Fibroblast of skin of right biceps (primary cell): ENCODE measurements at regions not wholly inside any gene's neighbourhood (a gene's known extent, or its start where the extent isn't known, plus 50 kb on each side); places are given as distances from the start of the nearest gene placed in this dataset.
"Not testable (repeated sequence)": the region's sequence is repeated elsewhere in the genome, so short reads cannot be mapped to it uniquely, and the experiment has no call there.

ENCODE experiments used
- DNase-seq: peaks from one replicate; pipeline ENCODE4 v3.0.0-alpha.2; 2013

DNA sequence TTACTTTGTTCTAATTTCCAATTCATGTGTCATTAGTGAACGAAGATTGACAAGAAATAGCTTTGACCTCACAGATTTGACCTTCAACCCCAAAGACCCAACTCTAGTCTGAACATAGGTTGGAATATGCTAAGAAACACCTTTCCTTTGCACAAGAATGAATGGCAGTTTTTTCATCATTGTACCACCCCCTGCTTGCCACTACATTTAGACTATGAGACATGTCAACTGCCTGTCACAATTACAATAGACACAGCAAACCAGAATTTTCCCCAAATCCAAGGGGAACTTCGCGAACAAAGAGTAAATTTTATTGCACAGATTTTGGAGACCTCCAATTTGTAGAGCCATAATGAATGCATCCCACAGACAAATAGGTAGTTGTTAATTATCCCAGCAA, 535.4 kb downstream of the PRKD1 start:
- DNase-seq, result no peak

DNA sequence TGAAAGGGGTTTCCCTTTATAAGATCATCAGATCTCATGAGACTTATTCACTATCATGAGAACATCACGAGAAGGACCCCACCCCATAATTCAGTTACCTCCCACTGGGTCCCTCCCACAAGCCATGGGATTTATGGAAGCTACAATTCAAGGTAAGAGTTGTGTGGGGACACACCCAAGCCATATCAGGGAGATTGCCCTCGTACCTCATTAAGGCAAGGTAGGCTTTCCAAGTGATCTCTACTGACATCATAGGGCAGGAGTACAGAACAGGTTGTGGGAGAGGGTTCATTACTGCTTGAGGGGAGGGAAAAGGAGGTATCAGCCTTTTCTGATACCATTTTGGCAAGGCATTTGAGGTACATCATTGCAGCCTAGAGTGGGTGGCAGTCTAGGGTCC, 524.6 kb downstream of the PRKD1 start:
- DNase-seq, result no peak

DNA sequence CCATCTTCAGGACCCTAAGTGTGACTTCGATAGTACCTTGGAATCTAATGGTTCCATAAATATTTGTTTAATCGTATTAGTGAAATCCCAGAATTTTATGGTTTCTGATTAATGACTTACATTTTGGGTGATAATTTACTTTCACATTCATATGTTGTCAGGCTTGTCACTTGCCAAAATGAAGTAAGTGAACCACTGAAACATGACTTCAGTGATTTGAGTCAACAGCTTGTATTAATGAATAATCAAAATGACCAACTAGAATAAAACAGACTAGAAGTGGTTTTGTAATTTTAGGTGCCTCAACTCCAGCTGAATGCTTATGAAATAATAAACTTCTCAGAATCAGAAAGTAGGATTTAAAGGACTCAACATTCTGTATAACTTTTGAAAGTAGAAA, 517.1 kb downstream of the PRKD1 start:
- no peak for DNase-seq

DNA sequence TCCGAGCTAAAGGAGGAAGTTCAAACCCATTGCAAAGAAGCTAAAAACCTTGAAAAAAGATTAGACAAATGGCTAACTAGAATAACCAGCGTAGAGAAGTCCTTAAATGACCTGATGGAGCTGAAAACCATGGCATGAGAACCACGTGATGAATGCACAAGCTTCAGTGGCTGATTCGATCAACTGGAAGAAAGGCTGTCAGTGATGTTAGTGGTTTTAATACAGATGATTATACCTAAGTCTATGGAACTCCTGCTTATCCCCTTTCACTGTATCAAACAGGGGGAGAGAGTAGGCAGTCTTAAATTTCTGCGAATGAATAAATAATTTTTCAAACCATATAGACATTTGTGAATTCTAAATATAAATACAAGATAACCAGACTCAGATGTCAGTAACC, 512.7 kb downstream of the PRKD1 start:
- DNase-seq, result not testable (repeated sequence)

DNA sequence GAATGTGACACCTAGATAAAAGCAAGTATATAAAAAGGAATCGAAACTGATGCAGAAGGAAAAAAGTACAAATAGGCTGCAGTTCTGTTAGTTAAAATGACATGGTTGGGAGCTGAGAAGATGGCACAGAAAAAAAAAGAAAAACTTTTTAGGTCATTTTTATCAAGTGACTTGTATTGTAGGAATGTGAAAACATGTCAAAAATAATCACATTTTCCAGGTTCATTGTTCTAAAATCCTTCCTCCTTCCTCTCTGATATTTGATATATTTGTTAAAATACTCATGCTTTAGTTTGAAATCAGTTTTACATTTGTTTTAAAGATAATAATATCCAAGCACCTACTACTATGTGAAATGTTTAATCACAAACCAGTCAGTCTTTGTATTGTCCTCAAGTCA, 507.9 kb downstream of the PRKD1 start:
- no peak for DNase-seq

DNA sequence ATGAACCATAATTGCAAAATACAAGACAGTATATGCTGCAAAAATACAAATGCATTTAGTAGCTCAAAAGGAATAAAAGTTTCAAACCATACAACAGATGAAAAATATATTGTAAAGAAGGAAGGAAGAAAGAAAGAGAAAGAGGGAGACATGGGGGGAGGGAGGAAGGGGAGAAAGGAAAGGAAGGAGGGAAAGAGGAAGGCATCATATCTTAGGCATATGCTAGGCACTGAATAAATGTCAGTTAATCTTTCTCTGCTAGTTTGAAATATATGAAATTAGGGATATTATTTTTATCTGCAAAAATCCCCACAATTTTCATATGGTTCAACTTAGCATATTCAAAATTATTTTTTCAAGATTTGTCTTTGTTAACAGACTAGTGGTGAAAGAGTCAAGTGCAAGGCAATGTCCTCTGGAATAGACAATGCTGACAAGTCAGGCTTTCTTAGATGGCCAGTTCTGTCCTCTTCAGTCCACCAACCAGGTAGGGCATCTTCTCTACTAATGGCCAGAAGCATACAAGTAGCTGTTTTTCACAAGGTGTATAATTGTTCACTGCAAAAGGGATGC, 506.4 kb downstream of the PRKD1 start:
- DNase-seq, result no peak

DNA sequence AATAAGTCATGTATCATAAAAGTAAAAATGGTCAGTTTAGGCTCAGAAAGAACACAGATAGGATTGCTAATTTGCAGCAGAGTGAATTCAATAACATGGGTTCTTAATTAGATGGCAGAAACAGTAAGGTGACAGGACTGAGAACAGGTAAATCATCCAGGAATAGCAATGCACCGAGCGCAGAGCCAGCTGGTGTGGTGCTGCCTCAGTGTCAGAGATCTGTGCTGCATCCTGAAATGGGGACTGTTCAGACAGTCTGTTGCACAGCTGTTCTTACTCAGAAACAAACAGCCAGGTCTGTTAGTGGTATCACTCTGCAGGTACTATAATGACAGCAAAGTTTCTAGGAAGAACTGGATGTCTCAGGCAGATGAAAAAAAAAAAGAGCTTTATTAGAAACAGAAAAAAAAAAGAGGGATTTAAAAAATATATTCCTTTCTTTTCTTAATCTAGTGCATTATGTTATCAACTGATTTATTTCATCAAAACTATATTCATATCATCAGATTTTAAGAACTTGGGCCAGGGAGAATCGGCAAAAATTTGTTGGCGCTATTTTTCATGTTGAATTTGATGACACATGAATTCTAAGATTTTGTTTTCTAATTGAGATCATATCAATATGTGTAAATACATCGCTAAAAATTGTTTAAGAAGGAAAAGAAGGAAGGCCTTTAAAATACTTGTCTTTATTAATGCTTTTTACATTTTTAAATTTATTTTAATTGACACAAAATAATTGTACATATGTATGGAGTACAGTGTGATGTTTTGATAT, 501.8 kb downstream of the PRKD1 start:
- DNase-seq, result no peak

DNA sequence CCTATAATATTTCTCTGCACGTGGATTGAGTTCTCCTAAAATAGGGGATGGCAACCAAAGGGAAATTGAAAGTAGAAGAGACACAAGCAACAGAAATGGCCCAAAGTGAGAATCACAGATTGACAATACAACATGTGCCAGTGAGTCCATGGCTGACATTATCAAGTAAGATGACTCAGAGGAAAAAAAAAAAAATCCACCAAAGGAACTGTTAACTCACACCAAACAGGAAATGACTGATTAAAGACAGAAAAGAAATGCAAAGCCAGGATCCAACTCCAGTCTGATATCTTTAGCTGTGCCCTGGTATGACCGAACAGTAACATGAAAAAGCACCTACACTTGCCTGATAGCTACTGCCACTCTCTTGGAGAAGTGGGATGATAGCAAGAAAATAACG, 485.0 kb downstream of the PRKD1 start:
- DNase-seq, result peak; percentile 69

DNA sequence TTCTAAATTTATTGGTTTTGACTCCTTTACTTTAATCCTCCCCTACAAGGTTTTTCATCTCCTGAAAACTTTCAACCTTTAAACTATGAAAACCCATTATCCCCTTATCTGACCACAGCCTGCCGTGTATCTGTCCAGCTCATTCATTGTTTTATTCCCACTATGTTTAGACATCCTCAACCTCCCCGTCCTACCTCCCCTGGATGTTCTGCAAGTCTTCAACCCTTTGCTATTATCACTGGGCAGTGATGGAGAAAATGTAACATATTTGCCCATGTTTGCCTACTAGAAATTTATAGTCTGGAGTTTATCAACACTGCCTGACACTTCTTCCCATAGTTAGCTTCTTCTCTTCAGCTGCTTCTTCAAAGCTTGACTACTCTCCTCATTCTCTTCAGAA, 483.4 kb downstream of the PRKD1 start:
- no peak for DNase-seq

DNA sequence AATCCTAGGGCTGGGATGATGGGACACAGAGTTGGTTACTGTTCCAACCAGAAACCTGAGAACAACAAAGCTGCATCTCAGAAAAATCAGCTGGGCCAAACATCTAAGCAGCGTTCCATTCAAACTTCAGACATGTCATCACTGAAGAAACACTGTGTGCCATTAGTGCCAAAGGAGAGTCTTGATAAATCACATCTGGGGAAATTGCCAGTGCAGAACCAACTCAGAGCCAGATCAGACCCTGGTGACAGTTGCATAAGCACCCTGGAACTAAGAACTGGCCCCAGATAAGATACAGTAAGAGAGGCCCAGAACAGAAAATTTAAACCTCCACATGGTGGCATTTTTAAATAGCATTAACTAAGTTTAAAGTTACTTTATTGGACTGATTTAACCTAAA, 482.8 kb downstream of the PRKD1 start:
- DNase-seq, result no peak

DNA sequence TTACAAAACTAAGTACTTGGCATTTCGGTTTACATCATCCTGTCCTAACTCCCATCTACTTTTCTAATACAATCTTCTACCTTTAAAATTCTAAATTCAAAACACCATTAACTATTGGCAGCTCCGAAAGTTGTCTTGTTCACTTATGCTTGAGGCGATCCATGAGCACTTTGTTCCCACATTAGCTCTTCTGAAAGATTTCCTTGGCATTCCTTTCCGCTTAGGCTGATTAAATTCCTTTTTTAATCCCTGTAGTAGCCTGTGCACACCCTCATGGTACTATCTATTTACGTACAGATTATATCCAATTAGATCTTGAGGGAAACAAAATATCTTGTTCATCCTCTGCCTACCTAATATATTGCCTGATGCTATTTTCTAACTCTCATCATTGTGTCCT, 480.7 kb downstream of the PRKD1 start:
- DNase-seq, result no peak

DNA sequence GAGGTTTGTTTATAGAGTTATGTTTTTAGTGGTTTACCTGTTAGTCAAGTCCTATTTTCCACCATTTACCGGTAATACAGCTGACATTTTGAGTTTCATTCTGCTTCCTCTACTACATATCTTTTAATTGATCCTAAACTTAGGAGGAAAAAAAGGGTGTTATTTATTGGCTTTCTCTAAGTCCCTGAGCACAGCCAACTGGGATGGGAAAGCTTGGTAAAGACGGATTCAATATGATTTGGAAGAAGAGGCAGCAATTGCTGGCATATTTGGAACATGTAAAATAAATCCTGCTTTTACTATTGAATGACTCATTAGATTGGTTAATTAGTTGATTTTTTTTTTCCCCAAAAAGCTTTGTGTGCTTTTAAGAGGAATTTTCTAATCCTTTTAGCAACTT, 475.7 kb downstream of the PRKD1 start:
- no peak for DNase-seq

DNA sequence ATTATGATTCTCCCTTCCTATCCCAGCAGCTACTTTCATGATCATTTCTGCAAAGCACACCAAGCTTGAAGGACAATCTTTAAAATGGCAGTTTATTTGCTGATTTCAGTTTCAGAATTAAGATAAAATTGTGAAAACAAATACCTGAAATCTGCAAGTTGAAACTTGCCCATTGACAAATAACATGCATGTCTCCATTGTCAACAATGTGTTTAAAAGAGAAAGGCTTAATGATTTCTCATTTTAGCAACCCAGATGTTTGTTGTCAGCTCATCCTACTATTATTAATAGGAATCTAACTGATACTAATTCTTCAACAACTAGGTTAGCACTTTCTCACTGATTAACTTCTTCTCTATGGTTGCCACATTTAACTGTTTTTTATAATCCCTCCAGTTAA, 474.6 kb downstream of the PRKD1 start:
- DNase-seq, result no peak

DNA sequence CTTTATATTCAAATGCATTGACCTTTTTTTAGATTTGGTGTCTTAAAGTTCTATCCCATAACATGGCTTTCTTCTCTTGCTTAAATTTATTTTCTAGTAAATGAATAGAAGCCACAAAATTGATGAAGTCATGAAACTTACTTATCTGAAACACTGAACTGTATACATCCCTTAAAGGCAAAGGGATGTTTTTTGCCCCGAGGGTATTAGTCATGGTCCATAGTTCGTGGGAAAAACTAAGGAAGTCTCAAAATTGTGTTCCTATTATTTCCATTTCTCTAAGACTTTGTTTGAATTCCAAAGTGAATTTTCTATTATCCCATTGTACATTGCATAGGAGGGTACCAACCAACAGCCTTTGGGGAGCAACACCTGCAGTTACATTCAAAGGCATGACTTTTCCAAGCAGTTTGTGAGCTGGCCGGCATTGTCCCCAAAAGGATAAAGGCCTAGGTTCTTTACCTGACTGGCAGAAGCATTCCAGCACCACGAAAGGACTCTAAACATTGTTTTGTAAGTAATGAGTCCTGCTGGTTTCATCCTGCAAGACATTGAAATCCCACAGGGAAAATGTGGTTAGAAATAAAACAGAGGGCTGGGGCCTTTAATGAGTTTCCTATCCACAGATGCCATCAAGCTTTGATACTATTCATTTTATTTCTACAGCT, 473.5 kb downstream of the PRKD1 start:
- peak; percentile 15 for DNase-seq

DNA sequence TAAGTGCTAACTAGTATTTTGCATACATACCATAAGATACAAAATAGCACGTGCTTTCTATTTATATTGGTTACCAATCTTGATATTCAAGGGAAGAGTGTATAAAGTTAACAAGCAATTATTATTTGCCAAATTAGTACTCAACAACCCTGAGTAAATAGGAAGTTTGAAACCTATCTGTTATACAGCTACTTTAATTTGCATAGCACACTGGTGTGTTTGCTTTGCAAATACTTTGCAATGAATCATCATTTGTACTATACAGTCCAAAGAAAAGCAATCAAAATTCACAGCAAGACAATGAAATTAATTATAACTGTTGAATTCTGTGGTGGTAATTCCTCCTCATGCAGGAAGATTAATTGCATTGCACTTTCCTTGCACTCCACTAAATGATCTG, 469.1 kb downstream of the PRKD1 start:
- DNase-seq, result peak; percentile 8

DNA sequence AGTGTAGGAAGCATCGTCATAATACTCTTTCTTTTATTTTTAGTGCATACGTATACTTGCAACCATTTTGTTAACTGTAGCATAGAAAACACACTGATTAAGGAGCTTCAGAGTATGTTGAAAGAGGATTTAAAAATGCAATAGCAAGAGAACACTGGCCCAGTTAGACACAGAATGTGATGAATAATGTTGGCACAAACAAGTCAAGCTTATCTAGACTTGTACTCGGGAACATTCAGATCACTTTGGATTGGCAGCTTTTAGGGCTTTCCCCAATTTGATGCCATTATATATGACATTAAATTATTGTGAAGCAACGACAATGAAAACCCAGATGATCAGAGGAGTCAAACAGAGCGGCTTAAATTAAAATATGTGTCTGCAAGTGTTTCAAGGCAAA, 468.1 kb downstream of the PRKD1 start:
- DNase-seq, result no peak

DNA sequence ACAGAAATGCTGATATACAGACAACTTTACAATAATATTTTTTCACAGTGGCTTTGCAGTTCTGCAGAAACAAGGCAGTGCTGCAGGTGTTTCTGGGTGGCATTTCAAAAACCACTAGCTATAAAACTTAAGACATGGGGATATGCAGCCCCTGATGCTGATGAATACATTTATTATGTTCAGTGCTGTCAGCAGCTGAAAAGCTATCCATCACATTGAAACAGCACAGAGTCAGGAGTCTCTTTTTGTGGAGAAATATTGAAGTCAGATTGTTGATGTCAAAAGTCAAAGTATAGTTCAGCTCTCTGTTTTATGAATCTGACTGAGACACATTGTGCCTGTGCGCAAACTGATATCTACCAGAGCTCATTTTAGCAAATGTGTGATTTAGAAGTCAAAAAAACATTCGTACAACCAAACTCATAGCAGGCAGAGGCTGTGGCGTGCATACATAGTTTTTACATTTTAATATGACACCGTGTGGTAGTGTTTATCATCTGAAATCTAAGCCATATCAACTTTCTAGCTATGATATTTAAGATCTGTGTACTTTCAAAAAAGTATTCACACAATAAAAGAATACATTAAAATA, 467.6 kb downstream of the PRKD1 start:
- DNase-seq, result no peak

DNA sequence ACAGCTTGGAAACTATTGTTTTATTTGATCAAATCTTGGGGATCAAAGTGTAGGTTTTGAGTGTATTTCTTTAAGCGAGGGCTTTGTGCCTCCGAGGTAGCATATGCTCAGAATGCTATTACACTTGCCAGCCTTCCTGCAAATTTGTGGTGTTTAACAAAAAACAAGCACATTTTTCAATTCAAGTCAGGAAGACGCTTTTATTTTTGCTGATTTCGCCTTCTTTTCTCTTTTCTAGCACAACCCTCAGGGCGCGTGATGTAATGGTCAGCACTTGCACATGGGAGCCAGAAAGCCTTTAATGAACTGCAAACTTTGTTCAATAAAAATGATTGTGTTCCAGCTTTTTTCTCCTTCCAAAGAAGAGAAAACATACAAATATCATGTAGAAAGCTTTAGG, 466.5 kb downstream of the PRKD1 start:
- DNase-seq, result no peak

DNA sequence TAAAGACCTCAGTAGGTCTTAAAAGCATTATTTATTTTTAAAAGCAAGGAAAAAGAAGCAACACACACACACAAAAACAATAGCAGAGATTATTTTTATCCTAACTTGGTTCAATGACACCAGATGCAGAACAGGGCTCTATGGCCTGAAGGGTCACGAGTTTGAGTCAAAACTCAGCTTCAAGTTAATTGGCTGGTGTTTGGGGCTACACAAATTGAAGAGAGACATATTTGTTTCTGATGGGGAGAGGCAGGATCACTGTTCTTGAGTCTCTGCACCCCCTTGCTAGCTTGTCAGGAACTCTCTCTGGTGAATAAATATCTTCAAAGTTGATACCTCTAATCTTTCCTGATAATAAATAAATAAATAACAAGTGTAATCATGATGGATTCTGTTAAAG, 466.1 kb downstream of the PRKD1 start:
- no peak for DNase-seq

DNA sequence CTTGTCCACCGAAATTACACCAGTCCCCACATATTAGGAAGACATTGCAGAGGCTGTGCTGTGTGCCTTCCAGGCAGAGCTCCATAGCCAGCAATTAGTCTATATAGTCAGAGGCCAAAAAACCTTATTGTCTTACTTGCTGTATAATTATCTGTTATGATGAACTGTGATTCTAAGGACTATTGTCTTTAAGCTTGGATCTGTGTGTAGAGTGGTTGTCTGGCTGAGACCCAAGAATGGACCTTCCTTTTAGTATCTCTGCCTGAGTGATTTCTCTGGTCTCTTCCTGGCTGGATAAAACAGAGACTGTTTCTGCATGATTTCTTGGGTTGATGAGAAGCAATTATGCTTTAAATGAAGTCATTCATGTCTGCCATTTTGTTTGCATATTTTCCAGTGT, 465.3 kb downstream of the PRKD1 start:
- DNase-seq, result no peak

DNA sequence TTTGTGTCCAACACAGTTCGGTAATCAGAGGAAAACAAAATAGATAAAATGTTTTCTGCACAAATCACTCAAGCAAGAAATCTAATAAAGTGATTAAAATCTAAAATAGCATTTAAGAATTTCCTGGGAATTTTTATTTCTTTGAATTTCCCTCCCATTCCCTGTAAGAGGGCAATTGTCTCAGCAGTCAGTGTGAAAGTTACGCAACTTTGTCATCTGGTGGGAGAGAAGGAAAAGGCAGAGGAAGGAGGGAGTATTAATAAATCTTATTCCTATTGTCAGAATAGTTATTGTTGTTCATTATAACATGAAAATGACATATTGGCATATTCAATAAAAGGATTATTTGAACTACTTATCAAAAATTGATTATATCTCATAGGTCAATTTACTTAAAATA, 464.9 kb downstream of the PRKD1 start:
- no peak for DNase-seq

DNA sequence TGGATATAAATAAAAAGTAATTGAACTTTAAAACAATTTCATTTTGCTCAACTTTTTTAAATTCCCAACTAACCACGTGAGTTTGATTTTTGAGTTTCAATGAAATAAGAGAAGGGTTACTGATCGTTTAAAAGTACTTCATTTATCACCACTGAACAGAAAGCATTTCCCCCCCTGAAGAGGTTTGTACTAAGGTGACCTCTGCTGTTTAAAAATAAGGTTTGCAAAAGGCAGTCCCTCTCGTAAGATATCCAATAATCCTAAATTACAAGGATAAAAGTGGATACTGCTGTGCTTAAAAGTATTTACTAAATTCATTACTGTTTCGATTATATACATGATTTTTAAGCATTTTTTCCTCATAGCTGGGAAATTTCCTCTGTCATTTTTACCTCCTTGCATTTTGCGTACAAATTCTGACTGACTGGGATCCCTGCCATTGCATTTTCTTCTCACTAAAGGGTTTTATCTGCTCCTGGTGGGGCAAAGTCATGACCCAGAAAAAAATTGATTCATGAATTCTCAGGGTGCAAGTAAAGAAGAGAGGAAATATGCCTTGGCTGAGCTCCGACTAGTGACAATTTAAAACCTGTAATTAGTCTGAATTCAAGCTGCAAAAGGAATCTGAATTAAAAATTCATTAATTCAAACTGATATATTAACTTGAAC, 463.8 kb downstream of the PRKD1 start:
- peak; percentile 14 for DNase-seq

DNA sequence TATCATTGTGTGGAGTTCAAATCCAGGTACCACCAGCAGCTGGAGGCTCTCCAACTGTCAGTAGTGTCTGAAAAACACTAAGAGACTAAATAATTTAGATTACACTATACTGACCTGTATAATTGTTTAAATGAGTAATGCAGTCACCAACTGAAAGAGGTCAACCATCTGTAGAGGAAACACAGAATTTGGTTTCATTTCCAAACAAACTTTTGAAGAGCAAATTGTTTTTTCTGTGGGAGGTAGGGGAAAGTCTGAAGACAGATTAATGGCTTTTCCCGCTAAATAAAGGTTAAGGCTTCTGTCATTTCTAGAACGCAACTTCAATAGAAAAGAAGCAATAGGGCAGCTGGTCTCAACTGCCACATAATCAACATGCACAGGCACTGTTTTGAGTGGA, 462.6 kb downstream of the PRKD1 start:
- DNase-seq, result no peak

DNA sequence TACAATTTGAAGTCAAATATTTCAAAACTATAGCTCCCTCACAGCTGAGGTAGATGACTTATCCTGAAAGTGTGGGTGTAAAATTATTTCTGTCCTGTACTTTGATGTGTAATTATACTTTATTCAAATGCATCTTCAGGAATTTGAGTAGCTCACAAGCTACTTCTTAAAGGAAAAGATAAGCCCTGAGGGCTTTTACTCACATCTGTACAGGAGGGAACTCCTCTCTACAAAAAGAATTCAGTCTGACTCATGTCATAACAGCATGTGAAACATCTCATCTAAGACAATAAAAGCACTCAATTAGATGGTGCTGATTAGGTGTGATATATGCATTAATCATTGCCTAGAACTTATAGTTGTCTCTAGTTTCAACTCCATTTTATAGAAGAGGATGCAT, 452.0 kb downstream of the PRKD1 start:
- DNase-seq, result no peak
